SK-N-SH (cell line): ENCODE measurements at regions not wholly inside any gene's neighbourhood (a gene's known extent, or its start where the extent isn't known, plus 50 kb on each side); places are given as distances from the start of the nearest gene placed in this dataset.
"Not testable (repeated sequence)": the region's sequence is repeated elsewhere in the genome, so short reads cannot be mapped to it uniquely, and the experiment has no call there.

ENCODE experiments used
- CTCF ChIA-PET: fragments of 300-600, 350-600 bp; formaldehyde crosslinking; extraction: SDS; loops from one replicate; lab custom pipeline; 2021; lab: Yijun Ruan, JAX
- POLR2A ChIA-PET: fragments of 350-600 bp; sonication (Branson Sonifier 250); formaldehyde crosslinking; extraction: SDS; loops from one replicate; lab custom pipeline; 2020; ENCODE audit warnings: antibody characterized with exemption, inconsistent platforms; lab: Yijun Ruan, JAX
- DNase-seq: peaks from one replicate; pipeline ENCODE4 v3.0.0; 2012
- H2AFZ ChIP-seq: fragments of 200-600 bp; sonication (generic); 2 replicates; pipeline ENCODE4 v1.8.1; 2016; ENCODE audit warnings: antibody characterized with exemption, mild to moderate bottlenecking, low read depth
- H3F3A ChIP-seq: fragments of 200-600 bp; sonication (generic); replicated peaks from 2 replicates; pipeline ENCODE3; 2016; ENCODE audit warnings: antibody characterized with exemption, mild to moderate bottlenecking; ENCODE audit not compliant: insufficient read depth
- H3K27ac ChIP-seq, 2 experiments: fragments of 200-500 bp in 1 of 2; fragments of 200-600 bp in 1 of 2; sonication (Bioruptor generic) in 1 of 2; sonication (generic), shearing (Covaris generic) in 1 of 2; 2 replicates each; pipeline versions ENCODE4 v1.5.1 to v1.6.1; 2014 to 2016; ENCODE audit warnings: low read depth in 2 of 2, inconsistent platforms in 1 of 2, low read length in 1 of 2, mild to moderate bottlenecking in 1 of 2, mixed read lengths in 1 of 2
- H3K27me3 ChIP-seq: fragments of 200-600 bp; sonication (generic), shearing (Covaris generic); 2 replicates; pipeline ENCODE4 v1.6.1; 2016; ENCODE audit warnings: mixed run types; ENCODE audit not compliant: insufficient read depth
- H3K36me3 ChIP-seq, 2 experiments: fragments of 200-500 bp in 1 of 2; fragments of 200-600 bp in 1 of 2; sonication (Bioruptor generic) in 1 of 2; sonication (generic) in 1 of 2; replicated peaks in 1 of 2; 2 replicates each; pipeline versions ENCODE3 to v1.5.1; 2014 to 2016; ENCODE audit warnings: low read length in 1 of 2, mild to moderate bottlenecking in 1 of 2; ENCODE audit not compliant: insufficient read depth in 2 of 2, control insufficient read depth in 1 of 2
- H3K4me1 ChIP-seq, 2 experiments: fragments of 200-500 bp in 1 of 2; fragments of 200-600 bp in 1 of 2; sonication (Bioruptor generic) in 1 of 2; sonication (generic), shearing (Covaris generic) in 1 of 2; 2 replicates each; pipeline versions ENCODE4 v1.5.1 to v1.6.1; 2014 to 2016; ENCODE audit warnings: low read depth in 1 of 2, low read length in 1 of 2, mixed run types in 1 of 2; ENCODE audit not compliant: insufficient read depth in 2 of 2, control insufficient read depth in 1 of 2
- H3K4me2 ChIP-seq: fragments of 200-600 bp; sonication (generic), shearing (Covaris generic); 2 replicates; pipeline ENCODE4 v1.6.1; 2017; ENCODE audit warnings: mixed run types
- H3K4me3 ChIP-seq, 2 experiments: fragments of 200-500 bp in 1 of 2; fragments of 200-600 bp in 1 of 2; sonication (Bioruptor generic) in 1 of 2; sonication (generic), shearing (Covaris generic) in 1 of 2; 2 replicates each; pipeline versions ENCODE4 v1.5.1 to v1.8.1; 2014 to 2016; ENCODE audit warnings: low read depth in 2 of 2, inconsistent platforms in 1 of 2, low read length in 1 of 2, mild to moderate bottlenecking in 1 of 2, mixed read lengths in 1 of 2, moderate library complexity in 1 of 2
- H3K79me2 ChIP-seq: fragments of 200-600 bp; sonication (generic); 2 replicates; pipeline ENCODE4 v1.8.1; 2017; ENCODE audit warnings: mild to moderate bottlenecking; ENCODE audit not compliant: insufficient read depth
- H3K9ac ChIP-seq: fragments of 200-600 bp; sonication (generic); 2 replicates; pipeline ENCODE4 v1.6.1; 2017; ENCODE audit warnings: mixed run types
- H3K9me2 ChIP-seq: fragments of 200-600 bp; sonication (generic); 2 replicates; pipeline ENCODE4 v1.6.1; 2017; ENCODE audit warnings: mixed run types
- H3K9me3 ChIP-seq: fragments of 200-600 bp; sonication (generic); 2 replicates; pipeline ENCODE4 v1.6.1; 2017; ENCODE audit warnings: mixed run types, mild to moderate bottlenecking, moderate library complexity
- H4K20me1 ChIP-seq: fragments of 200-600 bp; sonication (generic); 2 replicates; pipeline ENCODE4 v1.6.1; 2017; ENCODE audit warnings: mild to moderate bottlenecking, mixed run types; ENCODE audit not compliant: insufficient read depth
- MXI1 ChIP-seq: IDR thresholded peaks from 2 replicates; pipeline ENCODE4 v1.6.1; 2012; ENCODE audit warnings: mild to moderate bottlenecking, low read depth, low read length, improper control_type of control experiment
- NFIC ChIP-seq: IDR thresholded peaks from 2 replicates; pipeline ENCODE4 v1.4.0; 2012; ENCODE audit warnings: borderline replicate concordance
- PBX3 ChIP-seq: IDR thresholded peaks from 2 replicates; pipeline ENCODE4; 2012
- POLR2AphosphoS5 ChIP-seq: IDR thresholded peaks from 2 replicates; pipeline ENCODE4 v1.6.1; 2012; ENCODE audit warnings: low read depth, low read length
- RCOR1 ChIP-seq: fragments of 150-350 bp; IDR thresholded peaks from 2 replicates; pipeline ENCODE4 v1.6.1; 2017; ENCODE audit warnings: antibody characterized with exemption, low read length
- TAF1 ChIP-seq: IDR thresholded peaks from 2 replicates; pipeline ENCODE4 v1.6.1; 2012; ENCODE audit warnings: low read depth, mild to moderate bottlenecking, low read length, moderate library complexity, borderline replicate concordance
- ZBTB33 ChIP-seq: IDR thresholded peaks from 2 replicates; pipeline ENCODE4 v1.4.0; 2012; ENCODE audit warnings: low read depth, borderline replicate concordance
- WGBS: methylation state at CpG from one replicate; pipeline ENCODE4 v1.1.6; 2017; ENCODE audit warnings: low lambda C conversion rate; 5-methylcytosine and 5-hydroxymethylcytosine counted together
- TF ChIP-seq, protein P1 (sequence below): fragments of 200-600 bp; sonication (generic); IDR thresholded peaks from 2 replicates; pipeline ENCODE4 v1.6.1; 2017; ENCODE audit warnings: antibody characterized with exemption, mild to moderate bottlenecking, moderate library complexity
- TF ChIP-seq, protein P2 (sequence below): IDR thresholded peaks from 2 replicates; pipeline ENCODE4 v1.6.1; 2012; ENCODE audit warnings: mild to moderate bottlenecking, low read depth, low read length, moderate library complexity
- TF ChIP-seq, protein P3 (sequence below): fragments of 150-350 bp; IDR thresholded peaks from 2 replicates; pipeline ENCODE4 v1.6.1; 2017; ENCODE audit warnings: antibody characterized with exemption, low read length, low read depth, borderline replicate concordance

GRCh38 chr20:47847884-47848485, 62.7 kb upstream of the SULF2 start:
- Histone ChIP-seq H3F3A (no peaks in the 10 kb centered on the region), H3K27me3 (no peaks in the 10 kb centered on the region; the same call in 1 of the 2 replicates), H3K9me2 (no peaks in the 10 kb centered on the region), H3K36me3 (no peaks in the 10 kb centered on the region), H3K9ac (no peak overlapping the region), H3K4me1 (peaks cover 0 to 3% of the 10 kb centered on the region in 2 experiments; a peak in 1 of 4 replicates), H4K20me1 (no peaks in the 10 kb centered on the region), H3K9me3 (no peaks in the 10 kb centered on the region), H3K4me2 (no peak overlapping the region), H2AFZ (no peak overlapping the region), H3K79me2 (no peaks in the 10 kb centered on the region), H3K4me3 (no peak overlapping the region), H3K27ac (no peak overlapping the region)
- no peak for TF ChIP-seq RCOR1
- TF ChIP-seq PBX3: no peak
- TF ChIP-seq, protein P1, sequence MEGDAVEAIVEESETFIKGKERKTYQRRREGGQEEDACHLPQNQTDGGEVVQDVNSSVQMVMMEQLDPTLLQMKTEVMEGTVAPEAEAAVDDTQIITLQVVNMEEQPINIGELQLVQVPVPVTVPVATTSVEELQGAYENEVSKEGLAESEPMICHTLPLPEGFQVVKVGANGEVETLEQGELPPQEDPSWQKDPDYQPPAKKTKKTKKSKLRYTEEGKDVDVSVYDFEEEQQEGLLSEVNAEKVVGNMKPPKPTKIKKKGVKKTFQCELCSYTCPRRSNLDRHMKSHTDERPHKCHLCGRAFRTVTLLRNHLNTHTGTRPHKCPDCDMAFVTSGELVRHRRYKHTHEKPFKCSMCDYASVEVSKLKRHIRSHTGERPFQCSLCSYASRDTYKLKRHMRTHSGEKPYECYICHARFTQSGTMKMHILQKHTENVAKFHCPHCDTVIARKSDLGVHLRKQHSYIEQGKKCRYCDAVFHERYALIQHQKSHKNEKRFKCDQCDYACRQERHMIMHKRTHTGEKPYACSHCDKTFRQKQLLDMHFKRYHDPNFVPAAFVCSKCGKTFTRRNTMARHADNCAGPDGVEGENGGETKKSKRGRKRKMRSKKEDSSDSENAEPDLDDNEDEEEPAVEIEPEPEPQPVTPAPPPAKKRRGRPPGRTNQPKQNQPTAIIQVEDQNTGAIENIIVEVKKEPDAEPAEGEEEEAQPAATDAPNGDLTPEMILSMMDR: no peak
- no peak for TF ChIP-seq MXI1
- no peak for TF ChIP-seq NFIC
- TF ChIP-seq POLR2AphosphoS5: no peak
- TF ChIP-seq ZBTB33: no peak
- TF ChIP-seq TAF1: no peak
- TF ChIP-seq, protein P2, sequence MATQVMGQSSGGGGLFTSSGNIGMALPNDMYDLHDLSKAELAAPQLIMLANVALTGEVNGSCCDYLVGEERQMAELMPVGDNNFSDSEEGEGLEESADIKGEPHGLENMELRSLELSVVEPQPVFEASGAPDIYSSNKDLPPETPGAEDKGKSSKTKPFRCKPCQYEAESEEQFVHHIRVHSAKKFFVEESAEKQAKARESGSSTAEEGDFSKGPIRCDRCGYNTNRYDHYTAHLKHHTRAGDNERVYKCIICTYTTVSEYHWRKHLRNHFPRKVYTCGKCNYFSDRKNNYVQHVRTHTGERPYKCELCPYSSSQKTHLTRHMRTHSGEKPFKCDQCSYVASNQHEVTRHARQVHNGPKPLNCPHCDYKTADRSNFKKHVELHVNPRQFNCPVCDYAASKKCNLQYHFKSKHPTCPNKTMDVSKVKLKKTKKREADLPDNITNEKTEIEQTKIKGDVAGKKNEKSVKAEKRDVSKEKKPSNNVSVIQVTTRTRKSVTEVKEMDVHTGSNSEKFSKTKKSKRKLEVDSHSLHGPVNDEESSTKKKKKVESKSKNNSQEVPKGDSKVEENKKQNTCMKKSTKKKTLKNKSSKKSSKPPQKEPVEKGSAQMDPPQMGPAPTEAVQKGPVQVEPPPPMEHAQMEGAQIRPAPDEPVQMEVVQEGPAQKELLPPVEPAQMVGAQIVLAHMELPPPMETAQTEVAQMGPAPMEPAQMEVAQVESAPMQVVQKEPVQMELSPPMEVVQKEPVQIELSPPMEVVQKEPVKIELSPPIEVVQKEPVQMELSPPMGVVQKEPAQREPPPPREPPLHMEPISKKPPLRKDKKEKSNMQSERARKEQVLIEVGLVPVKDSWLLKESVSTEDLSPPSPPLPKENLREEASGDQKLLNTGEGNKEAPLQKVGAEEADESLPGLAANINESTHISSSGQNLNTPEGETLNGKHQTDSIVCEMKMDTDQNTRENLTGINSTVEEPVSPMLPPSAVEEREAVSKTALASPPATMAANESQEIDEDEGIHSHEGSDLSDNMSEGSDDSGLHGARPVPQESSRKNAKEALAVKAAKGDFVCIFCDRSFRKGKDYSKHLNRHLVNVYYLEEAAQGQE: no peak
- TF ChIP-seq, protein P3, sequence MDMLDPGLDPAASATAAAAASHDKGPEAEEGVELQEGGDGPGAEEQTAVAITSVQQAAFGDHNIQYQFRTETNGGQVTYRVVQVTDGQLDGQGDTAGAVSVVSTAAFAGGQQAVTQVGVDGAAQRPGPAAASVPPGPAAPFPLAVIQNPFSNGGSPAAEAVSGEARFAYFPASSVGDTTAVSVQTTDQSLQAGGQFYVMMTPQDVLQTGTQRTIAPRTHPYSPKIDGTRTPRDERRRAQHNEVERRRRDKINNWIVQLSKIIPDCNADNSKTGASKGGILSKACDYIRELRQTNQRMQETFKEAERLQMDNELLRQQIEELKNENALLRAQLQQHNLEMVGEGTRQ: no peak
- ChIA-PET POLR2A (no interaction called here), CTCF (interaction anchor here (0.7 kb wide), 1 partner anchor 18 kb away, joined by 3 read pairs; no protein-coding TSS in a partner anchor)
- 72% methylated on average over 8 of the region's 8 CpGs for WGBS
- DNase-seq: no peak

DNA sequence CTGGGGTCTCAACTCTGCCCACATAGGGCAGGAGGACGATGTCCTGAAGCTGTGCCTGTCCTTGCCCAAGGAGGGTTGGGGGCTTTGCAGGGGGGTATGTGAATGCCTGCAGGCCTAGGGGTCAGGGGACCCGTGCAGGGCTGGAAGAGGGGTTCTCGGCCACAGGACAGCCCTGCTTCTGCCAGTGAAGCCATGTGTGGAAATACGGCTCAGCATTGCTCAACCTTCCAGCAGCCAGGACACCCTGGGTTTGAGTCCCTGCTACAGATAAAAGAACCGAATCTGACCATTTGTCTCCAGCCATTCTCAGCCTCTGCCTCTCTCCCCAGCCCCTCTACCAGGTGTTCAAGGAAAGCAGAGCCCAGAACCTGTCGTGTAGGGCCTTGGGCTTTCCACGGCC, 61.9 kb upstream of the SULF2 start:
- H3K27me3 ChIP-seq, H3K9me3 ChIP-seq, H3K27ac ChIP-seq, H3K36me3 ChIP-seq, H3K4me1 ChIP-seq, H3K4me2 ChIP-seq, H2AFZ ChIP-seq, H4K20me1 ChIP-seq, H3K4me3 ChIP-seq, DNase-seq, POLR2A ChIA-PET, H3F3A ChIP-seq, H3K9ac ChIP-seq, H3K79me2 ChIP-seq, CTCF ChIA-PET, H3K9me2 ChIP-seq: not testable (repeated sequence)
- 25% methylated on average over 3 of the region's 7 CpGs for WGBS

GRCh38 chr20:47846651-47847050, 61.4 kb upstream of the SULF2 start:
- H3K9me2 ChIP-seq, H3K4me1 ChIP-seq, CTCF ChIA-PET, H3K27ac ChIP-seq, H3K79me2 ChIP-seq, H2AFZ ChIP-seq, H3K27me3 ChIP-seq, H3K4me3 ChIP-seq, H3K36me3 ChIP-seq, H3K9ac ChIP-seq, H3F3A ChIP-seq, POLR2A ChIA-PET, H3K4me2 ChIP-seq, H4K20me1 ChIP-seq, H3K9me3 ChIP-seq, DNase-seq: not testable (repeated sequence)
- WGBS: 63% methylated on average over 6 of the region's 10 CpGs
